ENCODE measurements at regions not wholly inside any gene's neighbourhood (a gene's known extent, or its start where the extent isn't known, plus 50 kb on each side); places are given as distances from the start of the nearest gene placed in this dataset.
"Not testable (repeated sequence)": the region's sequence is repeated elsewhere in the genome, so short reads cannot be mapped to it uniquely, and the experiment has no call there.

DNA sequence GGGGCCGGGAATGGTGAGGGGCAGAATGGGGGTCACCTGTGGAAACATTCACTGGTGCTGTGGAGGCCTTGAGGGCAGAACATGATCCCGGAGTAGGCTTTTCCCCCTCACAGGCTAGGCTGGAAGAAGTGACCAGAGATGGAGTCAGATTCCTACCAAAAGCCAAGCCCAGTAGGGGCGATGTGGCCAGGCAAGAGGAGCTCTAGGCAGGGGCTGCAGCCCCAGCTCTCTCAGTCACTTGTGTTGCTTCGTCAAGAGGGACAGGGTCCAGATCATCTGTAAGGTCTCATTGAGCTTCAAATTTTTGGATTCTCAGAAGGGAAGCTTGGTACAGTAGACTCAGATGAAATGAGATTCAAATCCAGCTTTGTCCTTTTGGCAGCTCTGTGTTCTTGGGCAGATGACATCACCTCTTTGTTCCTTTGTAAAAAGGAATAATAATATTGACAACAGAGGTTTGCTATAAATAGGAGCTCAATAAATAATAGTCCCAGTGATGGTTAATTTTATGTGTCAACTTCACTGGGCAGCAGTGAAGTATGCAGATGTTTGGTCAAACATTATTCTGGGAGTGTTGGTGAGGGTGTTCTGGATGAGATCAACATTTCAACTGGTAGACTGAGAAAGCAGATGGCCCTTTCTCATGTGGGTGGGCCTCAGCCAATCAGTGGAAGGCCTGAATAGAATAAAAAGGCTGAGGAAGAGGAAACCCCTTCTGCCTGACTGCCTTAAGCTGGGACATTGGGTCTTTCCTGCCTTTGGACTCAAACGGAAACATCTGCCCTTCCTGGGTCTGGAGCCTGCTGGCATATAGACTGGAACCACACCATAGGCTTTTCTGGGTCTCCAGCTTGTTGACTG lies 324.7 kb upstream of the USP24 start:
- no peak for DNase-seq (ENCODE audit: low spot score)

GRCh38 chr1:55538428-55538827 lies 323.3 kb upstream of the USP24 start:
- no peak for DNase-seq (ENCODE audit: low spot score)

DNA sequence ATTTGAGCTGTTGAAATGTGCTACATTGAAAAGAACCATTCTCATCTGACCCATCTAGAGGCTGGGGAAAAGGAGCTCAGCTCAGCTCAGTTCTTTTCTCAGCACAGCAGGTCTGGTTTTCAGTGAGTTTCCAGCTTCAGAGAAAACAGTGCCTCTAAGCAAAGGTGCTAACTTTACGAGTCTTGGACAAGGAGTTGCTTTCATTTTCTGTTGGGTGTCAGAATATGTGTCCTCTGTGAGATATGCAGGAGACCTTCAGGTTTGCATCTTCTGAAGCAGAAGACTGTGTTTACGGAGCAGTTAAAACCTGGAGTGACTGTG lies 321.3 kb upstream of the USP24 start:
- DNase-seq (ENCODE audit: low spot score) = no peak

- no peak for DNase-seq (ENCODE audit: low spot score)
These were observed 320.8 kb upstream of the USP24 start for GRCh38 chr1:55535724-55536544.

- no peak for DNase-seq (ENCODE audit: low spot score)
These were observed 319.5 kb upstream of the USP24 start for GRCh38 chr1:55534565-55535121.

- DNase-seq (ENCODE audit: low spot score) = no peak
These were observed 316.5 kb upstream of the USP24 start for GRCh38 chr1:55531644-55532043.

DNA sequence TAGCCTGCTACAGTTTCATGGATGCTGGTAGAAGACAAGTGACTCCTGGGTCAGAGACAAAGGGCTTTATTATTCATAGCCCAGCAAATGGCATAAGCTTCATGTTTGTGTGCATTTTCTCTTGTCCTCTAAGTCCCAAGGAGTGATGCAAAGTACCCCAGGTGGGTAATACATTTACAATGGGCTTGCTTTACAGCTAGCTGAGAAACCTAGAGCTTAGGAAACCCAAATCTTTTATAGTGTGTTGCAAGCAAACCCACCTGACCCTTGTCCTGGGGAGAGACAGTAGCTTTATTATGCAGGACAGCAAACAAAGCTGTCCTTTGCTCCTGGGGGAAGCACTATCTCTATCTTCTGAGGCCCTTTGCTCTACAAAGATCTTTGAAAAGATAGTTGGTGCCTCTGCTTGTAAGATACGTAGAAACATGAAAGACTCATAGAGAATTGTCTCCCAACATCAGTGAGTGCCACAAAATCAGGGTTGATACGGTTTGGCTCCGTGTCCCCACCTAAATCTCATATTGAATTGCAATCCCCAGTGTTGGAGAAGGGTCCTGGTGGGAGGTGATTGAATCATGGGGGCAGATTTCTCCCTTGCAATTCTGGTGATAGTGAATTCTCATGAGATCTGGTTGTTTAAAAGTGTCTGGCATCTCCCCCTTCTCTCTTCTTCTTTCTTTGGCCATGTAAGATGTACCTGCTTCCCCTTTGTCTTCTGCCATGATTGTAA lies 315.8 kb upstream of the USP24 start:
- no peak for DNase-seq (ENCODE audit: low spot score)

GRCh38 chr1:55529017-55529416 lies 313.9 kb upstream of the USP24 start:
- no peak for DNase-seq (ENCODE audit: low spot score)

GRCh38 chr1:55527831-55528230 lies 312.7 kb upstream of the USP24 start:
- no peak for DNase-seq (ENCODE audit: low spot score)

DNA sequence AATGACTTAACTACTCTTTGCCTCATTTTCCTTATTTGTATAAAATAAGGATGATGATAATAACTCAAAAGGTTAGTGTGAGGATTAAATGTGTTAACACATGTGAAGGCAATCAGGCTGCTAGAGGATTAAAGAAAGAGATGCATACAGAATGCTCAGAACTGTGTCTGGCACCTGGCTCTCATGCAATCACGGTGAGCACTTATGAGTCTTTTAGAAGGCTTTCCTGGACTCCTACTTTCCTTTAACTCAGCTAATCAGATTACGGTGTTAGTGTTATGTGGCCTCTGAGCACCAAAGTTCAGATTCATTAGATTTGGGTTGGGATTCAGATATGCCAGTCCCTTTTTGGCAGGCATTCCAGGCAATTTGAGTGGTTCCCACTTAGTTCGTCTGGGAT lies 311.6 kb upstream of the USP24 start:
- no peak for DNase-seq (ENCODE audit: low spot score)

DNA sequence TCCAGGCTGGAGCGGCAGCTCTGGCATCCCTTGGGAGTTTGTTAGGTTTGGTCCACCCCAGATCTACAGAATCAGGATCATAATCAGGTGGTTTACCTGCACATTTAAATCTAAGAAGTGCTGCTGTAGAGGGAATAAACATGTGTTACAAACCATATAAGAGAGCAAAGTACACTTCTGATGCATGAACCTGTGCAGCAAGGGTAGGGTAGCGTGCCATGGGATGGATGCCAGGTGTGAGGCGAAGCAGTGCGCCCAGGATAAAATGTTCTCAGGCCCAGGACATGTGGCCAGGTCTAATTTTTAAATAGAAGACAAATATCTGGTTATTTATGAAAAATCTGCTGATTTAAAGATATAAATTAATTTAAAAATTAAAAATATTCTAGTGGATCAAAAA lies 308.8 kb upstream of the USP24 start:
- no peak for DNase-seq (ENCODE audit: low spot score)

- no peak for DNase-seq (ENCODE audit: low spot score)
These were observed 307.8 kb upstream of the USP24 start for GRCh38 chr1:55522982-55523381.

DNA sequence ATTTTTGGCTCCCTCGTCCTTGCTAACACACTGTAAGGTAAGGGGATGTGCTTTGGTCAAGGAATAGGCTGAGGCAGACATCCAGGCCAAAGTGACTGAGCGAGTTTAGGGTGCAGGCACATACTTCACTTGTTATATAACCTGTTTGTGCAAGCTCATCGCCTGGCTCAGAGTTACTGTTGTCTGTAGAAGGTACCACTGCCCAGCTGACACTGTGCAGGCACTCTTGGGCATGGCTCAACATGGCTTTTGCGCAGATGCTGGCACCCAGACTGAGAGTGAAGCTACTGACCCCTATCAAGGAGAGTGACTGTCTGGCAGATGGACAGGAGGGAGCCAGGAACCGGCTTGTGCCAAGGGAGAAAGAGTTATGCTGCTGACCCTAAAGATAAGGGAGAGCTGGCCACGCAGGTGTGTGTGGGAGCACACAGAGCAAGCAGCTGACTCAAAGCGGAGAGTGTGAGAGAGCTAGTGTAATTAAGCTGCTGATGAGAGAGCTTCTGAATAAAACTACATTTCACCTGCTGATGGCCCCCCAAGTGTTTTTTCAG lies 307.3 kb upstream of the USP24 start:
- DNase-seq (ENCODE audit: low spot score) = no peak

- no peak for DNase-seq (ENCODE audit: low spot score)
These were observed 305.7 kb upstream of the USP24 start for GRCh38 chr1:55520861-55521260.

DNA sequence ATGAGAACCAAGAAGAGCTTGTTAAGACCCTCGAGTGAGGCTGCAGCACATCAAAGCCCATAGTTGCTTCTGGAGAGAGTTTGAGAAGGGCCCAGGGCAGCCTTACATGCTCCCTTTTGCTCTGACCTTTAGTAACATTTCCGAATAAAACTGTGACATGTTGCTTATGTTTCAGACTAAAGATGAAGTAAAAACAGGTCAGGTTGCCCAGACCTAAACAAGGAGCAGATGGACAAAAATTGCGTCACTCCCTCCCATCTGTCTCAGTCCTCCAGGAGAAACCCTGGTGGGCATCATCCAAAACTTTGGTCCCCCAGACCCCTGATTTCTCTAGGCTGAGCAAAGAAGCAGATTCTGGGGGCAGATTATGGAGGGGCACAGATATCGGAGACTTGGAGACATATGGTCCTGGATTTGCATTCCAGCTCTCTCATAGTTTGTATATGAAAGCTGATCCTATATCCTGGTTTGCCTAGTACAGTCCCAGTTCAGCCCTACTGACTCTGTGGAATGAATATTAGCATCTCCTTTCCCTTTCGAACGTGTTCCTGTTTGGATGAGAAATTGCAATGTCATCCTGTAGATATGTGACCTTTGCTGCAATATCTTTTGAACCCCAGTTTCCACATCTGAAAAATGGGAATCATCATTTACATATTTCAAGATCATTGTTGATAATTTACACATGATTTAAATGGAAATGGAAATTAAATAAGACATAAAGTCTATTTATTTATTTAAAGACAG lies 304.9 kb upstream of the USP24 start:
- no peak for DNase-seq (ENCODE audit: low spot score)

GRCh38 chr1:55519276-55519675 lies 304.1 kb upstream of the USP24 start:
- DNase-seq (ENCODE audit: low spot score) = no peak

DNA sequence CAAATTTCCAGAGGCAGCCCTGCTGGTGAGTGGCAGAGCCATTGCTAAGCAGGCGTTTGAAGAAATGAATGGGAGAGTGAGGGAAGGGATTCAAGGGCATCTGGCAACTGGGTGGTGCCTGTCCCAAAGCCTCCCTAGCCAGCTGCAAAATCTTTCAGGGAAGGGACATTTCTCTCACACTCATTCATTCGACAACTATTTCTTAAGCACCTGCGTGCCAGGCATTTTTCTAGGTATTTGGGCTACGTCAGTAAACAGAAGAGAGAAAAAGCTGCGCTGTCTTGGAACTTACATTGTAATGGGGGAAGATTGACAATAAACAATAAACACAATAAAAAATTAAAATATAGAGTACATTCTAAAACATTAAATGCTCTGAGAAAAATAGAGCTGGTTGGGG lies 301.9 kb upstream of the USP24 start:
- DNase-seq (ENCODE audit: low spot score) = no peak

- not testable (repeated sequence) for DNase-seq (ENCODE audit: low spot score)
These were observed 299.4 kb upstream of the USP24 start for GRCh38 chr1:55514571-55514970.

DNA sequence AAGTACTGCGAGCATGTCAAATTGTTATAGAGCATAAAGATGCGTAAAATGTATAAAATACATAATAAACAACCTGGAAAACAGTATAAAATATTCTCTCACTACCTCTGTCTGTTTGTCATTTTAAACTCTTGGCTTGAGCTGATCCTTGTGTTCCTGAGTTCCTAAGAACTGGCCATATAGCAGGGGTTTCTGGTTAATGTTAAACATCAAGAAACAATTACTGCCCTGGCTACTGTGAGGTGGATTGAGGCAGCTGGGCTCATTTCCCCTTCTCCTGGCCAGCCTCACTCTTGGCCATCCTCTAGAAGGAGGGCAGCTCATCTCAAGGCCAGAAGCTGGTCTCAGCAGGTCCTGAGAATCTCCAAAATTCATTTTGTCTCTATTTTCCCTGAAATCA lies 297.3 kb upstream of the USP24 start:
- no peak for DNase-seq (ENCODE audit: low spot score)

DNA sequence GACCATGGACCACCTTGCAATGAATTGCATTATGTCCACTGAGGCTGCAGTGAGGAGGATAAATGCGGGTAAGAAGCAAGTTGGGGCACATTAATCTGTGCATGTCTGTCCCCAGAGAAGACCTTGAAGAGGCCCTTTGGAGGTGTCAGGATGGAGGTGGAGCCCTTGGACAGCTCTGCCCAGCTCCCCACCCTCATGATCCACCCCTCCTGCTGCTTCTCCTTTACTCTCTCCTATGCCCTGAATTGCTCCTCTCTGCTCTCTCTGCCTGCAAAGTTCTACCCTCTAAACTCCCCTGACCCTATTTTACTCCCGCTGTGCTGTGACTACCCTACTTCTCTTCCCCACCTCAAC lies 292.4 kb upstream of the USP24 start:
- DNase-seq (ENCODE audit: low spot score) = no peak

- DNase-seq (ENCODE audit: low spot score) = no peak
These were observed 291.8 kb upstream of the USP24 start for GRCh38 chr1:55506740-55507577.

All from CD4-positive, alpha-beta T cell treated with Interleukin-6 at 100 ng/mL for 8 hours (primary cell).